ENCODE measurements at regions not wholly inside any gene's neighbourhood (a gene's known extent, or its start where the extent isn't known, plus 50 kb on each side); places are given as distances from the start of the nearest gene placed in this dataset.

- no TSS peak for BruUV-seq (replicated peaks)
- Histone ChIP-seq H3K4me3 (no peak overlapping the region), H3K4me1 (replicated peaks in 1 of 2; ENCODE audit: control insufficient read depth in 2 of 2, insufficient read depth in 2 of 2, low read length in 2 of 2) (no peaks in the 10 kb centered on the region), H3K79me2 (ENCODE audit: control insufficient read depth, insufficient read depth, low read length) (no peaks in the 10 kb centered on the region), H3K27ac (ENCODE audit: extremely low read depth, low read depth, low read length) (no peak overlapping the region), H3K4me2 (ENCODE audit: insufficient read depth, low read length) (no peak overlapping the region), H3K9me1 (ENCODE audit: control insufficient read depth, insufficient read depth, low read length) (no peaks in the 10 kb centered on the region), H2AFZ (ENCODE audit: low read depth, low read length) (no peak overlapping the region), H4K20me1 (replicated peaks; ENCODE audit: control insufficient read depth, insufficient read depth, low read length) (no peaks in the 10 kb centered on the region), H3K9me3 (replicated peaks; ENCODE audit: control insufficient read depth, insufficient read depth, low read depth, low read length) (no peaks in the 10 kb centered on the region), H3K27me3 (ENCODE audit: control insufficient read depth in 2 of 2, insufficient read depth in 2 of 2, low read length in 2 of 2) (no peaks in the 10 kb centered on the region), H3K36me3 (ENCODE audit: control insufficient read depth, insufficient read depth, low read length) (no peaks in the 10 kb centered on the region), H3K9ac (ENCODE audit: insufficient read depth in 1 of 2, low read depth in 2 of 2, low read length in 2 of 2) (no peak overlapping the region)
- POLR2A ChIA-PET: interaction anchor here (0.7 kb wide), 1 partner anchor 8 kb away, joined by 3 read pairs; no protein-coding TSS in a partner anchor
- intact Hi-C loops (cut with micrococcal nuclease) (loop anchor here (5.0 to 10.0 kb wide), 2 partner anchors 606 to 894 kb away; no protein-coding TSS in a partner anchor), in situ Hi-C loops (cut with MboI) (no loop called here)
- CTCF ChIA-PET (ENCODE audit: low intra/inter-chr PET ratio): interaction anchor here (0.6 kb wide), 1 partner anchor 777 kb away, joined by 3 read pairs; no protein-coding TSS in a partner anchor
- FAIRE-seq (peak; percentile 84), ATAC-seq (peak; percentile 55; the same call in 1 of the 3 replicates), DNase-seq (ENCODE audit: extremely low read depth in 1 of 4, low spot score in 3 of 4) (peak; percentile 41 to 65 (median 53))
- 1% methylated on average over 9 of the region's 9 CpGs for WGBS (ENCODE audit: insufficient coverage, low coverage, missing lambda C conversion rate)
- TF ChIP-seq MAFF (IDR thresholded peaks at IDR 0.05; ENCODE audit: low read length) (no peak), ATF1 (CRISPR knock-in tag; IDR thresholded peaks at IDR 0.05) (no peak), ATF1 (tag; IDR thresholded peaks at IDR 0.05) (no peak), ZNF318 (IDR thresholded peaks at IDR 0.05; ENCODE audit: borderline replicate concordance in 1 of 2, low read depth in 1 of 2) (no peak), ESRRB (CRISPR knock-in tag; IDR thresholded peaks at IDR 0.05; ENCODE audit: borderline replicate concordance) (no peak), ZNF232 (CRISPR knock-in tag; IDR thresholded peaks at IDR 0.05) (no peak), FOXP1 (CRISPR knock-in tag; IDR thresholded peaks at IDR 0.05) (no peak), GTF2E2 (tag; IDR thresholded peaks at IDR 0.05) (no peak), RAD21 (CRISPR knock-in tag; conservative IDR thresholded peaks at IDR 0.05 in 1 of 2, IDR thresholded peaks at IDR 0.05 in 1 of 2) (peak; percentile 51 to 79), NONO (IDR thresholded peaks at IDR 0.05; ENCODE audit: low read depth in 2 of 2, low read length in 1 of 2) (no peak), PRPF4 (IDR thresholded peaks at IDR 0.05; ENCODE audit: insufficient read depth, low read depth, low read length, poor library complexity, severe bottlenecking) (no peak), HEY1 (CRISPR knock-in tag; IDR thresholded peaks at IDR 0.05; ENCODE audit: borderline replicate concordance) (no peak)
Measured at GRCh38 chrX:46408553-46409407, 136.4 kb downstream of the ZNF674 start.
